Neural progenitor cell (in vitro differentiated cells): ENCODE measurements at regions not wholly inside any gene's neighbourhood (a gene's known extent, or its start where the extent isn't known, plus 50 kb on each side); places are given as distances from the start of the nearest gene placed in this dataset.
A peak's percentile ranks its signal among the peaks of the same experiment; 100 is the strongest.

Experiments used
- DNase-seq: peaks from one replicate; pipeline ENCODE4 v3.0.0-alpha.2; 2016; ENCODE audit warnings: low spot score
- H2AFZ ChIP-seq: fragments of 200-600 bp; sonication (generic); replicated peaks from 2 replicates; pipeline ENCODE4 v1.6.1; 2016; ENCODE audit warnings: antibody characterized with exemption
- H3F3A ChIP-seq: fragments of 200-600 bp; sonication (generic); 2 replicates; pipeline ENCODE4 v1.6.1; 2016; ENCODE audit warnings: antibody characterized with exemption, low read depth
- H3K27ac ChIP-seq: fragments of 200-600 bp; sonication (generic); 2 replicates; pipeline ENCODE4 v1.5.1; 2016; ENCODE audit warnings: mild to moderate bottlenecking
- H3K27me3 ChIP-seq: fragments of 200-600 bp; sonication (generic); 2 replicates; pipeline ENCODE4 v1.6.1; 2016; ENCODE audit warnings: mild to moderate bottlenecking, moderate library complexity
- H3K36me3 ChIP-seq: fragments of 200-600 bp; sonication (generic); 2 replicates; pipeline ENCODE4 v1.5.1; 2016
- H3K4me1 ChIP-seq: fragments of 200-600 bp; sonication (generic); 2 replicates; pipeline ENCODE4 v1.6.1; 2016; ENCODE audit warnings: mixed run types
- H3K4me2 ChIP-seq: fragments of 200-600 bp; sonication (generic); 2 replicates; pipeline ENCODE4 v1.6.1; 2016
- H3K4me3 ChIP-seq: fragments of 200-600 bp; sonication (generic); 2 replicates; pipeline ENCODE4 v1.5.1; 2016
- H3K79me2 ChIP-seq: fragments of 200-600 bp; sonication (generic); 2 replicates; pipeline ENCODE4 v1.6.1; 2016; ENCODE audit warnings: low read depth
- H3K9ac ChIP-seq: fragments of 200-600 bp; sonication (generic); 2 replicates; pipeline ENCODE4 v1.6.1; 2016
- H3K9me3 ChIP-seq: fragments of 200-600 bp; sonication (generic); 2 replicates; pipeline ENCODE4 v1.5.1; 2016; ENCODE audit warnings: low read depth
- H4K20me1 ChIP-seq: fragments of 200-600 bp; sonication (generic); 2 replicates; pipeline ENCODE4 v1.6.1; 2016; ENCODE audit warnings: low read depth
- H3K27ac Mint-ChIP-seq: 3 replicates; pipeline ENCODE4 v1.8.0; 2021; ENCODE audit warnings: mixed read lengths
- H3K27me3 Mint-ChIP-seq: 2 replicates; pipeline ENCODE4 v1.8.0; 2022; ENCODE audit warnings: low read depth, mild to moderate bottlenecking, inconsistent platforms, moderate library complexity, mixed read lengths; ENCODE audit not compliant: insufficient read depth
- H3K36me3 Mint-ChIP-seq: 3 replicates; pipeline ENCODE4 v1.8.0; 2021; ENCODE audit warnings: mixed read lengths
- H3K4me1 Mint-ChIP-seq: 3 replicates; pipeline ENCODE4 v1.8.0; 2021; ENCODE audit warnings: mixed read lengths
- H3K4me3 Mint-ChIP-seq: 3 replicates; pipeline ENCODE4 v1.8.0; 2021; ENCODE audit warnings: mild to moderate bottlenecking, moderate library complexity, mixed read lengths
- H3K9me3 Mint-ChIP-seq: 3 replicates; pipeline ENCODE4 v1.8.0; 2020; ENCODE audit warnings: mixed read lengths
- CTCF ChIP-seq: fragments of 200-600 bp; sonication (generic); IDR thresholded peaks from 2 replicates; pipeline ENCODE4 v1.5.1; 2017; ENCODE audit warnings: antibody characterized with exemption, mild to moderate bottlenecking
- EZH2 ChIP-seq: fragments of 200-600 bp; sonication (generic); IDR thresholded peaks from 2 replicates; pipeline ENCODE4 v1.6.1; 2017; ENCODE audit warnings: antibody characterized with exemption, mild to moderate bottlenecking, moderate library complexity
- EZH2phosphoT487 ChIP-seq: fragments of 200-600 bp; sonication (generic); IDR thresholded peaks from 2 replicates; pipeline ENCODE4 v1.6.1; 2017; ENCODE audit warnings: antibody characterized with exemption

DNA sequence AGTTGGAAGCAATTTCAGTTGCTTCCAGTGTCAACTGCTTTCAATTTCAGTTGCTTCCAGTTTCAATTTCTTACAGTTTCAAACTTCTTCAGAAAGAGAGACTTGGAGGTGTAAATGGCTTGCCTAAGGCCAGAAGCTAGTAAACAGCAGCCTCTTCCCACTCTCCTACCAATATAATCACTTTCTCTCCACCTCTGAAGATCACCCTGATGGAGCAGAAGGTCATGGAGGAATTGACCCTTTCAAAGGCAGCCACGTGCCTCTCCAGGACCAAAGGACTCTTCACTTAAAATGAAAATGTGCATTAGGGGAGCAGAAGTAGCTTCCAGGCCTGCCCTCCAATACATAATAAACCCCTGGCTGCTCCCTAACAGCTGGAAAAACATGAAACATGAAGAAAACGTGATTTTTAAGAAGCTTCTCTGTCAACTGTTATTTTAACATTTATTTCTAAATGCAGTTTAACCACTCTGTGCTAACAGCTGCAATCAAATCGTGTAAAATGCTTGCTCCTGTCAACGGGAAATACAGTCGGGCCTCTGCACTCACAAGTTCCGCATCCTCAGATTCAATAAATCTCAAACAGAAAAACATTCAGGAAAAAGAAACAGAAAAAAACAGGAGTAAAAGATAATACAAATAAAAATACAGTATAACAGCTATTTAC is 1020.6 kb downstream of the XPNPEP1 start:
- Histone ChIP-seq H3K27ac (no peak overlapping the region), H3K4me1 (peaks cover 13% of the 10 kb centered on the region), H3K9me3 (no peaks in the 10 kb centered on the region), H2AFZ (no peak overlapping the region), H3K9ac (no peak overlapping the region), H3K27me3 (no peaks in the 10 kb centered on the region), H4K20me1 (no peaks in the 10 kb centered on the region), H3F3A (no peaks in the 10 kb centered on the region), H3K4me2 (no peak overlapping the region), H3K79me2 (no peaks in the 10 kb centered on the region), H3K4me3 (no peak overlapping the region), H3K36me3 (no peaks in the 10 kb centered on the region)
- TF ChIP-seq CTCF (no peak), EZH2phosphoT487 (no peak), EZH2 (no peak)
- DNase-seq = no peak
- Mint-ChIP-seq H3K27me3 (no peaks in the 10 kb centered on the region), H3K9me3 (no peaks in the 10 kb centered on the region), H3K4me1 (peaks cover 18% of the 10 kb centered on the region), H3K4me3 (no peak overlapping the region), H3K27ac (no peak overlapping the region), H3K36me3 (no peaks in the 10 kb centered on the region)

GRCh38 chr10:108901781-108902618 is 1021.3 kb downstream of the XPNPEP1 start:
- Histone ChIP-seq H3K36me3 (no peaks in the 10 kb centered on the region), H4K20me1 (no peaks in the 10 kb centered on the region), H2AFZ (no peak overlapping the region), H3K9me3 (no peaks in the 10 kb centered on the region), H3K79me2 (no peaks in the 10 kb centered on the region), H3K4me3 (no peak overlapping the region), H3K4me2 (no peak overlapping the region), H3K9ac (no peak overlapping the region), H3K27me3 (no peaks in the 10 kb centered on the region), H3K4me1 (peaks cover 13% of the 10 kb centered on the region), H3K27ac (no peak overlapping the region), H3F3A (no peaks in the 10 kb centered on the region)
- Mint-ChIP-seq H3K36me3 (no peaks in the 10 kb centered on the region), H3K4me1 (peaks cover 18% of the 10 kb centered on the region), H3K9me3 (no peaks in the 10 kb centered on the region), H3K27me3 (no peaks in the 10 kb centered on the region), H3K27ac (no peak overlapping the region), H3K4me3 (no peak overlapping the region)
- no peak for TF ChIP-seq CTCF
- TF ChIP-seq EZH2 = no peak
- no peak for TF ChIP-seq EZH2phosphoT487
- DNase-seq = no peak

GRCh38 chr10:108899670-108900069 is 1023.6 kb downstream of the XPNPEP1 start:
- Mint-ChIP-seq H3K4me1 (peaks cover 18% of the 10 kb centered on the region), H3K36me3 (no peaks in the 10 kb centered on the region), H3K27ac (no peak overlapping the region), H3K9me3 (no peaks in the 10 kb centered on the region), H3K27me3 (no peaks in the 10 kb centered on the region), H3K4me3 (no peak overlapping the region)
- no peaks in the 10 kb centered on the region for H3F3A ChIP-seq
- H3K4me2 ChIP-seq = no peak overlapping the region
- no peak for TF ChIP-seq EZH2phosphoT487
- no peak for TF ChIP-seq CTCF
- no peak for TF ChIP-seq EZH2
- peak overlapping the region; percentile 76 for H2AFZ ChIP-seq
- H3K27ac ChIP-seq = no peak overlapping the region
- H3K27me3 ChIP-seq = no peaks in the 10 kb centered on the region
- no peaks in the 10 kb centered on the region for H3K36me3 ChIP-seq
- peaks cover 5% of the 10 kb centered on the region for H3K4me1 ChIP-seq
- no peak overlapping the region for H3K9ac ChIP-seq
- peak; percentile 28 for DNase-seq
- H3K4me3 ChIP-seq = no peak overlapping the region
- no peaks in the 10 kb centered on the region for H3K9me3 ChIP-seq
- no peaks in the 10 kb centered on the region for H4K20me1 ChIP-seq
- H3K79me2 ChIP-seq = no peaks in the 10 kb centered on the region
